Osteoblast (primary cell): ENCODE measurements at regions not wholly inside any gene's neighbourhood (a gene's known extent, or its start where the extent isn't known, plus 50 kb on each side); places are given as distances from the start of the nearest gene placed in this dataset.

Experiments
- DNase-seq: peaks from one replicate; pipeline ENCODE4 v3.0.0; 2011; ENCODE audit warnings: low spot score, mixed read lengths; ENCODE audit not compliant: insufficient read length; ENCODE audit errors: missing footprints
- H2AFZ ChIP-seq: 2 replicates; pipeline ENCODE4 v1.6.0; 2011; ENCODE audit warnings: mild to moderate bottlenecking, low read length
- H3K27ac ChIP-seq: 2 replicates; pipeline ENCODE4 v1.5.1; 2011; ENCODE audit warnings: mild to moderate bottlenecking, low read depth, low read length, moderate library complexity
- H3K27me3 ChIP-seq: 2 replicates; pipeline ENCODE4 v1.6.0; 2012; ENCODE audit warnings: mild to moderate bottlenecking, control low read depth, inconsistent platforms, low read length, moderate library complexity; ENCODE audit not compliant: insufficient read depth
- H3K36me3 ChIP-seq: 2 replicates; pipeline ENCODE4 v1.5.1; 2011; ENCODE audit warnings: mild to moderate bottlenecking, low read length, control low read depth, moderate library complexity; ENCODE audit not compliant: insufficient read depth
- H3K4me1 ChIP-seq: 2 replicates; pipeline ENCODE4 v1.5.1; 2011; ENCODE audit warnings: mild to moderate bottlenecking, low read length, control low read depth, moderate library complexity; ENCODE audit not compliant: insufficient read depth
- H3K4me2 ChIP-seq: 2 replicates; pipeline ENCODE4 v1.6.0; 2011; ENCODE audit warnings: mild to moderate bottlenecking, low read length; ENCODE audit not compliant: insufficient read depth
- H3K4me3 ChIP-seq: fragments of 200-600 bp; sonication (generic); 3 replicates; pipeline ENCODE4 v1.5.1; 2012; ENCODE audit warnings: mild to moderate bottlenecking, low read length, inconsistent platforms; ENCODE audit not compliant: insufficient read depth
- H3K79me2 ChIP-seq: 2 replicates; pipeline ENCODE4 v1.6.0; 2012; ENCODE audit warnings: mild to moderate bottlenecking, low read length, control low read depth, inconsistent platforms; ENCODE audit not compliant: insufficient read depth
- H3K9me3 ChIP-seq: 2 replicates; pipeline ENCODE4 v1.5.1; 2011; ENCODE audit warnings: low read depth, low read length, control low read depth
- H4K20me1 ChIP-seq: 2 replicates; pipeline ENCODE4 v1.6.0; 2012; ENCODE audit warnings: mild to moderate bottlenecking, low read length, control low read depth; ENCODE audit not compliant: insufficient read depth
- CTCF ChIP-seq: IDR thresholded peaks from 2 replicates; pipeline ENCODE4 v1.5.1; 2011; ENCODE audit warnings: mild to moderate bottlenecking, low read depth, low read length, moderate library complexity; ENCODE audit errors: extremely low read depth

- Histone ChIP-seq H3K4me1 (no peaks in the 10 kb centered on the region), H3K4me3 (no peak overlapping the region), H3K27ac (no peak overlapping the region), H3K79me2 (no peaks in the 10 kb centered on the region), H2AFZ (no peak overlapping the region), H3K9me3 (no peaks in the 10 kb centered on the region), H3K4me2 (no peak overlapping the region), H4K20me1 (no peaks in the 10 kb centered on the region), H3K36me3 (no peaks in the 10 kb centered on the region), H3K27me3 (no peaks in the 10 kb centered on the region)
- no peak for TF ChIP-seq CTCF
- DNase-seq: no peak
These were observed 616.5 kb downstream of the SMARCA1 start for GRCh38 chrX:128906753-128907152.

- no peak overlapping the region for H3K27ac ChIP-seq
- H3K36me3 ChIP-seq: no peaks in the 10 kb centered on the region
- no peak for DNase-seq
- no peaks in the 10 kb centered on the region for H4K20me1 ChIP-seq
- H3K79me2 ChIP-seq: no peaks in the 10 kb centered on the region
- H2AFZ ChIP-seq: no peak overlapping the region
- no peak for TF ChIP-seq CTCF
- H3K4me1 ChIP-seq: no peaks in the 10 kb centered on the region
- H3K4me2 ChIP-seq: no peak overlapping the region
- no peak overlapping the region for H3K4me3 ChIP-seq
- H3K27me3 ChIP-seq: no peaks in the 10 kb centered on the region
- no peaks in the 10 kb centered on the region for H3K9me3 ChIP-seq
These were observed 622.3 kb downstream of the SMARCA1 start for GRCh38 chrX:128901018-128901417.

- H3K4me3 ChIP-seq: no peak overlapping the region
- no peaks in the 10 kb centered on the region for H3K79me2 ChIP-seq
- no peaks in the 10 kb centered on the region for H4K20me1 ChIP-seq
- no peaks in the 10 kb centered on the region for H3K36me3 ChIP-seq
- no peaks in the 10 kb centered on the region for H3K4me1 ChIP-seq
- TF ChIP-seq CTCF: no peak
- H2AFZ ChIP-seq: no peak overlapping the region
- no peak overlapping the region for H3K4me2 ChIP-seq
- no peaks in the 10 kb centered on the region for H3K9me3 ChIP-seq
- no peak for DNase-seq
- no peak overlapping the region for H3K27ac ChIP-seq
- no peaks in the 10 kb centered on the region for H3K27me3 ChIP-seq
These were observed 625.7 kb downstream of the SMARCA1 start for GRCh38 chrX:128897621-128898020.

GRCh38 chrX:128891554-128891953, 631.7 kb downstream of the SMARCA1 start:
- no peaks in the 10 kb centered on the region for H4K20me1 ChIP-seq
- DNase-seq: no peak
- no peaks in the 10 kb centered on the region for H3K27me3 ChIP-seq
- no peak overlapping the region for H3K27ac ChIP-seq
- no peaks in the 10 kb centered on the region for H3K36me3 ChIP-seq
- H3K4me3 ChIP-seq: no peak overlapping the region
- TF ChIP-seq CTCF: no peak
- no peak overlapping the region for H3K4me2 ChIP-seq
- no peak overlapping the region for H2AFZ ChIP-seq
- H3K79me2 ChIP-seq: no peaks in the 10 kb centered on the region
- H3K4me1 ChIP-seq: no peaks in the 10 kb centered on the region
- H3K9me3 ChIP-seq: no peaks in the 10 kb centered on the region
